Type B pancreatic cell (in vitro differentiated cells): ENCODE measurements at regions not wholly inside any gene's neighbourhood (a gene's known extent, or its start where the extent isn't known, plus 50 kb on each side); places are given as distances from the start of the nearest gene placed in this dataset.

ENCODE experiments used
- DNase-seq: peaks from one replicate; pipeline ENCODE4 v3.0.0; 2021; ENCODE audit warnings: mixed read lengths; ENCODE audit not compliant: unreplicated experiment; ENCODE audit errors: extremely low spot score
- H3K27ac Mint-ChIP-seq: 2 replicates; pipeline ENCODE4 v1.8.0; 2021; ENCODE audit warnings: mild to moderate bottlenecking, mixed read lengths
- H3K27me3 Mint-ChIP-seq: 2 replicates; pipeline ENCODE4 v1.8.0; 2021; ENCODE audit warnings: mixed read lengths
- H3K36me3 Mint-ChIP-seq: 2 replicates; pipeline ENCODE4 v1.8.0; 2021; ENCODE audit warnings: mixed read lengths
- H3K4me1 Mint-ChIP-seq: one replicate; pipeline ENCODE4 v1.8.0; 2021; ENCODE audit warnings: mixed read lengths; ENCODE audit not compliant: unreplicated experiment
- H3K4me3 Mint-ChIP-seq: 2 replicates; pipeline ENCODE4 v1.8.0; 2021; ENCODE audit warnings: mild to moderate bottlenecking, mixed read lengths
- H3K9me3 Mint-ChIP-seq: 2 replicates; pipeline ENCODE4 v1.8.0; 2021; ENCODE audit warnings: mixed read lengths
- TF ChIP-seq, protein P1 (sequence below): fragments of 200-600 bp; sonication (generic); conservative IDR thresholded peaks from 2 replicates; pipeline ENCODE4 v1.5.0; 2021; ENCODE audit warnings: antibody characterized with exemption, mild to moderate bottlenecking

DNA sequence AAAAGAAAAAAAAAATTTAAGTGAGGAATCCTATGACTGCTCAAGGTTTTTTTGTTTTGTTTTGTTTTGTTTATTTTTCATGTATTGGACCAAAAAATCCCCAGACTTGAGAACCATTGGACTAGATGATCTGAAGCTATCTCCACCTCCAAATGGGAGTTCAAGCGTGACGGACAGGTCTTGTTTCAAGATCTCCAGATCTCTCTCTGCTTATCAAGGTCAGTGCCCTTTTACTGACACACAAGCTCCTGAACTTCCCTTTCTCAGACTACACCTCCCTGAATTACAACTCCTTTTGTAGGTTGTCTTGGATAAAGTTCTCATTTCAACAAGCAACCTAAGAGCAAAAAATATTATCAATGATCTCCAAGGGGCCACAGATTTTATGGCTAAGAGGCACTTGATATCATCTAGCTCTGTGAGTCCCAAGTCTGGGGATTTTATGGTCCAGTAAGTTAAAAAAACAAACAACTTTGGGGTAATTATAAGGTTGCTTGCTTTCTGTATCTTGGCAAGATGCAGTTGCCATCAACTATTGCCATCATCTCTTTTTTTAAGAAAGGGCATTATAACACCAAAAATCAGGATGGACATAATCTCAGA lies 396.0 kb upstream of the ATP5MC3 start:
- TF ChIP-seq, protein P1, sequence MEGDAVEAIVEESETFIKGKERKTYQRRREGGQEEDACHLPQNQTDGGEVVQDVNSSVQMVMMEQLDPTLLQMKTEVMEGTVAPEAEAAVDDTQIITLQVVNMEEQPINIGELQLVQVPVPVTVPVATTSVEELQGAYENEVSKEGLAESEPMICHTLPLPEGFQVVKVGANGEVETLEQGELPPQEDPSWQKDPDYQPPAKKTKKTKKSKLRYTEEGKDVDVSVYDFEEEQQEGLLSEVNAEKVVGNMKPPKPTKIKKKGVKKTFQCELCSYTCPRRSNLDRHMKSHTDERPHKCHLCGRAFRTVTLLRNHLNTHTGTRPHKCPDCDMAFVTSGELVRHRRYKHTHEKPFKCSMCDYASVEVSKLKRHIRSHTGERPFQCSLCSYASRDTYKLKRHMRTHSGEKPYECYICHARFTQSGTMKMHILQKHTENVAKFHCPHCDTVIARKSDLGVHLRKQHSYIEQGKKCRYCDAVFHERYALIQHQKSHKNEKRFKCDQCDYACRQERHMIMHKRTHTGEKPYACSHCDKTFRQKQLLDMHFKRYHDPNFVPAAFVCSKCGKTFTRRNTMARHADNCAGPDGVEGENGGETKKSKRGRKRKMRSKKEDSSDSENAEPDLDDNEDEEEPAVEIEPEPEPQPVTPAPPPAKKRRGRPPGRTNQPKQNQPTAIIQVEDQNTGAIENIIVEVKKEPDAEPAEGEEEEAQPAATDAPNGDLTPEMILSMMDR = no peak
- Mint-ChIP-seq H3K27me3 (peaks cover 11% of the 10 kb centered on the region), H3K36me3 (no peaks in the 10 kb centered on the region), H3K9me3 (peaks cover 5% of the 10 kb centered on the region), H3K4me1 (peaks cover 7% of the 10 kb centered on the region), H3K4me3 (no peak overlapping the region), H3K27ac (no peak overlapping the region)
- DNase-seq = no peak

DNA sequence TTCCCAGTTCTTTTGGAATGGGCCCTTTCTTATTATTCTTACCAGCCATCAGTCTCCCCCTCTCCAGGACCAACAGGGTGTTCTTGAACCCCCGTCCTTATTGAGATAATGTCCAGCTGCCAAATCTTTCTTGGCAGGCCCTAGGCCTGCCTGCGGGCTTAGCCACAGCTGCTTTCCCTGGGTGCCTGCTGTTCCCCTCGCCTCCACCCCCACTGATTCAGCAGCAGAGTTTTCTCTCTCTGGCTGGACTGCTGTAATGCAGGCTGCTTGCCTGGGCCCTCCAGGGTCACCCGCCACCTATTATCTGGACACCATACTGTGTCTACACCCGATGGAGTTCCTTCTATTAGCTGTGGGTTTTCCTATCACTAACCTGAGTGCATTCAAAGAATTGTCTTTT lies 395.4 kb upstream of the ATP5MC3 start:
- H3K27me3 Mint-ChIP-seq = peaks cover 11% of the 10 kb centered on the region
- H3K9me3 Mint-ChIP-seq = peaks cover 5% of the 10 kb centered on the region
- H3K4me1 Mint-ChIP-seq = peaks cover 7% of the 10 kb centered on the region
- no peak overlapping the region for H3K27ac Mint-ChIP-seq
- DNase-seq = no peak
- H3K4me3 Mint-ChIP-seq = no peak overlapping the region
- H3K36me3 Mint-ChIP-seq = no peaks in the 10 kb centered on the region
- TF ChIP-seq, protein P1 = no peak

DNA sequence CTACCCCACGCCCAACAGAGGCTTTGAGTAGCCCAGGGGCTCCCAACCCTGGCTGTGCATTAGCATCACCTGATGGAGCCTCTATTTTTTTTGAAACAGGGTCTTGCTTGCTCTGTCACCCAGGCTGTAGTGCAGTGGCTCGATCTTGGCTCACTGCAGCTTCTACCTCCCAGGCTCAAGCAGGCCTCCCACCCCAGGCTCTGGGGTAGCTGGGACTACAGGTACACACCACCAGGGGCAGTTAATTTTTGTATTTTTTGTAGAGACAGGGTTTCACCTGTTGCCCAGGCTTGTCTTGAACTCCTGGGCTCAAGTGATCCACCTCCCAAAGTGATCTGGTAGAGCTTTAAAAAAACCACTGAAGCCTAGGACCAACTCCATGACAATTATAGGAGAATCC lies 394.8 kb upstream of the ATP5MC3 start:
- TF ChIP-seq, protein P1 = no peak
- Mint-ChIP-seq H3K36me3 (no peaks in the 10 kb centered on the region), H3K9me3 (peaks cover 5% of the 10 kb centered on the region), H3K27me3 (peaks cover 11% of the 10 kb centered on the region), H3K4me3 (no peak overlapping the region), H3K27ac (no peak overlapping the region), H3K4me1 (peaks cover 7% of the 10 kb centered on the region)
- no peak for DNase-seq

DNA sequence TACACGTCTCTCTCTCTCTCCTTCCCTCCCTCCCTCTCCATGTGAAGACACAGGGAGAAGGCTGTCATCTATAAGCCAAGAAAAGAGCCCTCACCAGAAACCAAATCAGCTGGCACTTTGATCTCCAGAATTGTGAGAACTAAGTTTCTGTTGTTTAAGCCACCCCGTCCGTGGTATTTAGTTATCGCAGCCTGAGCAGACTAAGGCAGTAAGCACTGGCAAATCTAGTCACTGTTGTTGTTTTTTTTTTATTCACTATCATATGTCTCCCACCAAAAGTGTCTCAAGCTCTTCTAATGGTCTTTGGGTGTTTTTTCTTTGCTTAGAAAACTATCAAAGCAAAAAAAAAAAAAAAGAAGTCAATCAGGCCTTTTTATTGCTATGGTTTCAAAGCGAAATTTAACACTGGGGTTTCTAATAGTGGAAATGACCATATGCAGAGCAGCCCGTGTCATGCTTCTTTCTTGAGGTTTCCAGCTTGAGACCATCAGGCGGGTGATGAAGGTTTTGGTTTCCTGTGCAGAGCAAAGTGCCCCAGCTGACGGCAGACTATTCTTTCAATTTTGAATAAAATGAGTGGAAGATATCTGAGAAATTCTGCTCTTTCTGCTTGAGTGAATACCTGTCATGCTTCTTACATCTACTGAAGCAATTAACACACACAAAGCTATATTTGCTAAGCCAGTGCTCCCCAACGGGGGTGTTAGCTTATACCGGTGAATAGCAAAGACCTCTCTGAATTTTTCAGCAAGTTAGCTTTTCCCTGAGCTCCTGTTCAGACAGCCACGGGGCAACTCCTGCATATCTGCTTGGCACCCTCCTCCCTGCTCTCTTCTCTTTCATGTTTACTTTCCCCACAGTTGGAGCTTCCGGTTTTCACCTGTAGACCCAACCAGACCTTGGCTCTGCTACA lies 394.1 kb upstream of the ATP5MC3 start:
- Mint-ChIP-seq H3K27me3 (peaks cover 11% of the 10 kb centered on the region), H3K27ac (no peak overlapping the region), H3K9me3 (peaks cover 5% of the 10 kb centered on the region), H3K36me3 (no peaks in the 10 kb centered on the region), H3K4me1 (peaks cover 7% of the 10 kb centered on the region), H3K4me3 (no peak overlapping the region)
- no peak for DNase-seq
- TF ChIP-seq, protein P1 = no peak

DNA sequence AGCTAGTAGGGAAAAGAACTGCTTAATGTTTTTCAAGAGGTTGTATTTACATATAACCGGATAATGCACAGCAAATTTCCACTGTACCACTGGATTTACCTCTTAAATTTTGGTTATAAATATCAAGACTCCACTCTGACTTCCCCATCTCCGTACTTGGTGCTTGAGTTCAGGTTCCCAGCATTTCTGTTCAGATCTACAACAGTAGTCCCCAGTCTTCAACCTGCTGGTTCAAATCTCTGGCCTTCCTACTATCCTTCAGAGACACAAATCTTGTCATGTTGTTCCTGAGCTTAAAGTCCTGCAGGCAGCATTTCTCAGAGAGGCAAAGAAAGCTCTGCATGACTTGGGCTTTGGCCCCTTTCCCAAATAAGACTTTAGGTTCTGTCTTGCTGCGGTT lies 392.6 kb upstream of the ATP5MC3 start:
- TF ChIP-seq, protein P1 = no peak
- Mint-ChIP-seq H3K27me3 (peaks cover 11% of the 10 kb centered on the region), H3K9me3 (peaks cover 3% of the 10 kb centered on the region), H3K36me3 (no peaks in the 10 kb centered on the region), H3K4me3 (no peak overlapping the region), H3K27ac (no peak overlapping the region), H3K4me1 (peaks cover 5% of the 10 kb centered on the region)
- no peak for DNase-seq
